ENCODE measurements at regions not wholly inside any gene's neighbourhood (a gene's known extent, or its start where the extent isn't known, plus 50 kb on each side); places are given as distances from the start of the nearest gene placed in this dataset.

DNA sequence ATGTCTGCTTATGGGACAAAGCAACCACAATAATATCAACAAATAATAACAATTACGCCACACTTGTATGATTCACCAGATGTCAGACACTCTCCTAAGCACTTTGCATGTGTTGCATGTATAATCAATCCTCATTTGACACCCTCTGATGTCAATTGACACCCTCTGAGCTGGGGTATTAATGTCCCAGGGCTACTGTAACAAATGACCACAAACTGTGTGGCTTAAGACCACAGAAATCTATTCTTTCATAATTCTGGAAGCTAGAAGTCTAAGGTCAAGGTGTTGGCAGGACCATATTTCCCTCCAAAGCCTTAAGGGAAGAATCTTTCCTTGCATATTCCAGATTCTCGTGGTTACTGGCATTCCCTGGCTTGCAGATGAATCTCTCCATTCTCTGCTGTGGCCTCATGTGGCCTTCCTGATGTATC, 112.7 kb downstream of the NPIPB5 start:
- ATAC-seq: no peak
- no peak for DNase-seq
- H3K27ac ChIP-seq: no peak overlapping the region
- no peaks in the 10 kb centered on the region for H3K36me3 ChIP-seq
- in situ Hi-C loops (cut with MboI; ENCODE audit: low sequenced_read_pairs in 4 of 4): no loop called here
- H3K4me3 ChIP-seq: no peak overlapping the region
- H3K9me3 ChIP-seq: no peaks in the 10 kb centered on the region
- TF ChIP-seq POLR2A (IDR thresholded peaks at IDR 0.05) (no peak), CTCF (IDR thresholded peaks at IDR 0.05 in 4 of 5, conservative IDR thresholded peaks at IDR 0.05 in 1 of 5) (no peak)
- H3K27me3 ChIP-seq: no peaks in the 10 kb centered on the region
- no peaks in the 10 kb centered on the region for H3K4me1 ChIP-seq
- intact Hi-C loops (cut with DNase I; ENCODE audit: low total_unique reads): no loop called here

- intact Hi-C loops (cut with DNase I; ENCODE audit: low total_unique reads) (no loop called here), in situ Hi-C loops (cut with MboI; ENCODE audit: low sequenced_read_pairs in 4 of 4) (no loop called here)
- TF ChIP-seq POLR2A (IDR thresholded peaks at IDR 0.05) (no peak), CTCF (IDR thresholded peaks at IDR 0.05 in 4 of 5, conservative IDR thresholded peaks at IDR 0.05 in 1 of 5) (no peak)
- no peak for ATAC-seq
- H3K36me3 ChIP-seq: no peaks in the 10 kb centered on the region
- DNase-seq: no peak
- no peaks in the 10 kb centered on the region for H3K4me1 ChIP-seq
- H3K27me3 ChIP-seq: no peaks in the 10 kb centered on the region
- no peak overlapping the region for H3K27ac ChIP-seq
- no peaks in the 10 kb centered on the region for H3K9me3 ChIP-seq
- H3K4me3 ChIP-seq: no peak overlapping the region
Measured at GRCh38 chr16:22624038-22624799, 113.5 kb downstream of the NPIPB5 start.

- Histone ChIP-seq H3K4me3 (no peak overlapping the region), H3K27ac (no peak overlapping the region), H3K27me3 (no peaks in the 10 kb centered on the region), H3K9me3 (no peaks in the 10 kb centered on the region), H3K36me3 (no peaks in the 10 kb centered on the region), H3K4me1 (no peaks in the 10 kb centered on the region)
- TF ChIP-seq CTCF (IDR thresholded peaks at IDR 0.05 in 4 of 5, conservative IDR thresholded peaks at IDR 0.05 in 1 of 5) (no peak), POLR2A (IDR thresholded peaks at IDR 0.05) (no peak)
- in situ Hi-C loops (cut with MboI; ENCODE audit: low sequenced_read_pairs in 4 of 4): no loop called here
- DNase-seq (no peak), ATAC-seq (no peak)
- intact Hi-C loops (cut with DNase I; ENCODE audit: low total_unique reads): no loop called here
Measured at GRCh38 chr16:22624800-22625533, 114.3 kb downstream of the NPIPB5 start.

DNA sequence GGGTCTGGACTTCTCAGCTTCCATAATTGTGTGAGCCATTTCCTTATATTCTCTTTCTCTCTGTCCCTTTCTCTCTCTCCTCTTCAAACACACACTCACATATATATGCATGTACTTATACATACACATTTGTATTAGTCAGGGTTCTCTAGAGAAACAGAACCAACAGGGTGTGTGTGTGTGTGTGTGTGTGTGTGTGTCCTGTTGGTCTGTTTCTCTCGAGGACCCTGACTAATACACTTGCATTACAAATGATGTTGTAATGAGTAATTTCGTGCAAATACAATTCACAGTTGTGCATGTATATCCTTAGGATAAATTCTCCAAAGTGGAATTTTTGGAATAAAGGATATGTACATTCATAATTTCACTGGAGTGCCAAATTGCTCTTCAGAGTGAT, 115.3 kb downstream of the NPIPB5 start:
- TF ChIP-seq POLR2A (IDR thresholded peaks at IDR 0.05) (no peak), CTCF (IDR thresholded peaks at IDR 0.05 in 4 of 5, conservative IDR thresholded peaks at IDR 0.05 in 1 of 5) (no peak)
- intact Hi-C loops (cut with DNase I; ENCODE audit: low total_unique reads) (no loop called here), in situ Hi-C loops (cut with MboI; ENCODE audit: low sequenced_read_pairs in 4 of 4) (no loop called here)
- no peak overlapping the region for H3K4me3 ChIP-seq
- ATAC-seq (no peak), DNase-seq (no peak)
- no peak overlapping the region for H3K27ac ChIP-seq
- H3K4me1 ChIP-seq: no peaks in the 10 kb centered on the region
- no peaks in the 10 kb centered on the region for H3K9me3 ChIP-seq
- no peaks in the 10 kb centered on the region for H3K27me3 ChIP-seq
- H3K36me3 ChIP-seq: no peaks in the 10 kb centered on the region

All from gastrocnemius medialis (tissue), 4 donors.